Fibroblast of the aortic adventitia (primary cell): ENCODE measurements at regions not wholly inside any gene's neighbourhood (a gene's known extent, or its start where the extent isn't known, plus 50 kb on each side); places are given as distances from the start of the nearest gene placed in this dataset.

Source experiments
- DNase-seq: peaks from one replicate; pipeline ENCODE4 v3.0.0-alpha.2; 2010; ENCODE audit warnings: low read depth
- H3K4me3 ChIP-seq: 2 replicates; pipeline ENCODE4 v1.5.1; 2011; ENCODE audit warnings: low read depth, mild to moderate bottlenecking, control low read depth, low read length, moderate library complexity
- CTCF ChIP-seq: IDR thresholded peaks from 2 replicates; pipeline ENCODE4 v1.5.1; 2011; ENCODE audit warnings: mild to moderate bottlenecking, low read length, control low read depth, inconsistent platforms; ENCODE audit not compliant: insufficient read depth

- no peak overlapping the region for H3K4me3 ChIP-seq
- TF ChIP-seq CTCF = no peak
- DNase-seq = no peak
Measured at GRCh38 chr16:6133009-6133557, 1035.5 kb upstream of the EEF2KMT start.

- DNase-seq = no peak
- TF ChIP-seq CTCF = no peak
- H3K4me3 ChIP-seq = no peak overlapping the region
Measured at GRCh38 chr16:6132121-6132520, 1034.5 kb upstream of the EEF2KMT start.

GRCh38 chr16:6131526-6132050, 1034.0 kb upstream of the EEF2KMT start:
- no peak for DNase-seq
- TF ChIP-seq CTCF = no peak
- H3K4me3 ChIP-seq = no peak overlapping the region

GRCh38 chr16:6125483-6126259, 1028.1 kb upstream of the EEF2KMT start:
- no peak overlapping the region for H3K4me3 ChIP-seq
- no peak for TF ChIP-seq CTCF
- no peak for DNase-seq

- H3K4me3 ChIP-seq = no peak overlapping the region
- TF ChIP-seq CTCF = no peak
- no peak for DNase-seq
Measured at GRCh38 chr16:6124136-6124535, 1026.5 kb upstream of the EEF2KMT start.

GRCh38 chr16:6122401-6122800, 1024.8 kb upstream of the EEF2KMT start:
- no peak for DNase-seq
- no peak for TF ChIP-seq CTCF
- no peak overlapping the region for H3K4me3 ChIP-seq
